GM04503 (cell line): ENCODE measurements at regions not wholly inside any gene's neighbourhood (a gene's known extent, or its start where the extent isn't known, plus 50 kb on each side); places are given as distances from the start of the nearest gene placed in this dataset.
A peak's percentile ranks its signal among the peaks of the same experiment; 100 is the strongest.
"Not testable (repeated sequence)": the region's sequence is repeated elsewhere in the genome, so short reads cannot be mapped to it uniquely, and the experiment has no call there.

ENCODE experiments used
- DNase-seq: peaks from one replicate; pipeline ENCODE4 v3.0.0-alpha.2; 2012; ENCODE audit warnings: low read depth

GRCh38 chr12:92398565-92399309, 253.1 kb upstream of the BTG1 start:
- DNase-seq = no peak

GRCh38 chr12:92396647-92397252, 251.1 kb upstream of the BTG1 start:
- peak; percentile 67 for DNase-seq

GRCh38 chr12:92395322-92395721, 249.7 kb upstream of the BTG1 start:
- no peak for DNase-seq

- DNase-seq = no peak
Observed at GRCh38 chr12:92394895-92395294, 249.2 kb upstream of the BTG1 start.

- DNase-seq = no peak
Observed at GRCh38 chr12:92393504-92393903, 247.9 kb upstream of the BTG1 start.

GRCh38 chr12:92391726-92392125, 246.1 kb upstream of the BTG1 start:
- not testable (repeated sequence) for DNase-seq

GRCh38 chr12:92389466-92389865, 243.8 kb upstream of the BTG1 start:
- DNase-seq = no peak

- DNase-seq = no peak
Observed at GRCh38 chr12:92385296-92385695, 239.7 kb upstream of the BTG1 start.

GRCh38 chr12:92384571-92384970, 238.9 kb upstream of the BTG1 start:
- no peak for DNase-seq

- DNase-seq = no peak
Observed at GRCh38 chr12:92382383-92382878, 236.8 kb upstream of the BTG1 start.

GRCh38 chr12:92381856-92382255, 236.2 kb upstream of the BTG1 start:
- DNase-seq = no peak

GRCh38 chr12:92378682-92379479, 233.2 kb upstream of the BTG1 start:
- DNase-seq = no peak

- not testable (repeated sequence) for DNase-seq
Observed at GRCh38 chr12:92375504-92375903, 229.9 kb upstream of the BTG1 start.

- DNase-seq = no peak
Observed at GRCh38 chr12:92370828-92371227, 225.2 kb upstream of the BTG1 start.

GRCh38 chr12:92369636-92370035, 224.0 kb upstream of the BTG1 start:
- peak; percentile 76 for DNase-seq

- no peak for DNase-seq
Observed at GRCh38 chr12:92369056-92369455, 223.4 kb upstream of the BTG1 start.

- no peak for DNase-seq
Observed at GRCh38 chr12:92365836-92366235, 220.2 kb upstream of the BTG1 start.

- DNase-seq = no peak
Observed at GRCh38 chr12:92365333-92365732, 219.7 kb upstream of the BTG1 start.

GRCh38 chr12:92363295-92364146, 217.9 kb upstream of the BTG1 start:
- no peak for DNase-seq

GRCh38 chr12:92362785-92363184, 217.1 kb upstream of the BTG1 start:
- no peak for DNase-seq

- DNase-seq = no peak
Observed at GRCh38 chr12:92362126-92362525, 216.5 kb upstream of the BTG1 start.

- no peak for DNase-seq
Observed at GRCh38 chr12:92360543-92360942, 214.9 kb upstream of the BTG1 start.
